ENCODE measurements at regions not wholly inside any gene's neighbourhood (a gene's known extent, or its start where the extent isn't known, plus 50 kb on each side); places are given as distances from the start of the nearest gene placed in this dataset.

DNA sequence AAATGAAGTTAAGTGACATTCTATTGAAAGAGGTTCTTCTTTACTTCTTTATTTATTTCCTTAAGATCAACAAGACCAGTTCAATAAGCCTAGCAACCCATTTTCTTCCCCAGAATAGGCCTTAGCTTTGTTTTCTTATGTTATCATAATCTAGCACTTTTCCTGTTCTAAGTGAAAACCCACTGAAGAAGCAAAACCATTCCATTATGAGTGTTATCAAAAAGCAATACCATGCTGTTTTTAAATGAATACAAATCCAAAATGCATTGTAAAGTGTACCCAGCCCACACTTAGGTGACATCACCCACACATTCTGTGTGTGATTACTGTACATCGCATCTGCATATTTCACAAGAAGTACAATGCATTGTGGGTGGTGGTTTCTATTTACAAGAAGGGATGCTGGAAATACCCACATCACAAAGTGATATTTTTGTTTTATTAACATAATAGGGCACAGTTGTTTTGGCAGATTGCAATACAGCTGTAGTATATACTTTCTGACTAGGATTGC lies 679.5 kb downstream of the KCNJ3 start:
- no peak for ATAC-seq
- Histone ChIP-seq H3K9me3 (no peaks in the 10 kb centered on the region), H3K4me1 (no peaks in the 10 kb centered on the region), H3K36me3 (no peaks in the 10 kb centered on the region), H3K27ac (no peak overlapping the region), H3K27me3 (no peaks in the 10 kb centered on the region), H3K4me3 (no peak overlapping the region)
- DNase-seq: no peak
- TF ChIP-seq, protein P1, sequence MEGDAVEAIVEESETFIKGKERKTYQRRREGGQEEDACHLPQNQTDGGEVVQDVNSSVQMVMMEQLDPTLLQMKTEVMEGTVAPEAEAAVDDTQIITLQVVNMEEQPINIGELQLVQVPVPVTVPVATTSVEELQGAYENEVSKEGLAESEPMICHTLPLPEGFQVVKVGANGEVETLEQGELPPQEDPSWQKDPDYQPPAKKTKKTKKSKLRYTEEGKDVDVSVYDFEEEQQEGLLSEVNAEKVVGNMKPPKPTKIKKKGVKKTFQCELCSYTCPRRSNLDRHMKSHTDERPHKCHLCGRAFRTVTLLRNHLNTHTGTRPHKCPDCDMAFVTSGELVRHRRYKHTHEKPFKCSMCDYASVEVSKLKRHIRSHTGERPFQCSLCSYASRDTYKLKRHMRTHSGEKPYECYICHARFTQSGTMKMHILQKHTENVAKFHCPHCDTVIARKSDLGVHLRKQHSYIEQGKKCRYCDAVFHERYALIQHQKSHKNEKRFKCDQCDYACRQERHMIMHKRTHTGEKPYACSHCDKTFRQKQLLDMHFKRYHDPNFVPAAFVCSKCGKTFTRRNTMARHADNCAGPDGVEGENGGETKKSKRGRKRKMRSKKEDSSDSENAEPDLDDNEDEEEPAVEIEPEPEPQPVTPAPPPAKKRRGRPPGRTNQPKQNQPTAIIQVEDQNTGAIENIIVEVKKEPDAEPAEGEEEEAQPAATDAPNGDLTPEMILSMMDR (IDR thresholded peaks at IDR 0.05 in 4 of 5, conservative IDR thresholded peaks at IDR 0.05 in 1 of 5): no peak
- TF ChIP-seq POLR2A (IDR thresholded peaks at IDR 0.05): no peak
- in situ Hi-C loops (cut with MboI; ENCODE audit: low sequenced_read_pairs in 4 of 4): loop anchor here in 1 of 4 donors (10.0 kb wide), 1 partner anchor 1817 kb away; no protein-coding TSS in a partner anchor
- intact Hi-C loops (cut with DNase I; ENCODE audit: low total_unique reads): loop anchor here (5.0 to 10.0 kb wide), 2 partner anchors 1207 to 1814 kb away; no protein-coding TSS in a partner anchor

DNA sequence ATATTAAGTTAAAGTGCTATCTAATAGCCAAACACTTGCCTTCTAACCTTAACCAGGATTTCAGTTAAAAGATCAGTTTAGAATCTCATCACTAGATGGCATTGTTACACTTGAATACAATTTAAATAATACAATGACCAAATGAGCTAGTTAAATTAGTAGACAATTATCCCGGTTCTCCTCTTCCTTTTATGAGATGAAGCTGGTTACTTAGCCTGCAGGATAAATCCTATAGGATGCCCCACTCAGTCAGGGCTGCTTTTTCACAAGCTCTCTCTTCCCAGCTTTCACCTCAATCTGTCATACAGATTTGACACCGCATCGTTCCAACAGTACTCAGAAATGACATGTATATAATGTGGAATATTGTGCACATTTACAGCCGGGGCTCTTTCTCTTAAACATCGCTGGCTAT lies 678.8 kb downstream of the KCNJ3 start:
- Histone ChIP-seq H3K9me3 (no peaks in the 10 kb centered on the region), H3K36me3 (no peaks in the 10 kb centered on the region), H3K27ac (no peak overlapping the region), H3K4me3 (no peak overlapping the region), H3K27me3 (no peaks in the 10 kb centered on the region), H3K4me1 (no peaks in the 10 kb centered on the region)
- intact Hi-C loops (cut with DNase I; ENCODE audit: low total_unique reads): loop anchor here (5.0 to 10.0 kb wide), 2 partner anchors 1208 to 1815 kb away; no protein-coding TSS in a partner anchor
- in situ Hi-C loops (cut with MboI; ENCODE audit: low sequenced_read_pairs in 4 of 4): loop anchor here in 1 of 4 donors (10.0 kb wide), 1 partner anchor 1818 kb away; no protein-coding TSS in a partner anchor
- DNase-seq (no peak), ATAC-seq (no peak)
- TF ChIP-seq, protein P1 (IDR thresholded peaks at IDR 0.05 in 4 of 5, conservative IDR thresholded peaks at IDR 0.05 in 1 of 5): no peak
- TF ChIP-seq POLR2A (IDR thresholded peaks at IDR 0.05): no peak

DNA sequence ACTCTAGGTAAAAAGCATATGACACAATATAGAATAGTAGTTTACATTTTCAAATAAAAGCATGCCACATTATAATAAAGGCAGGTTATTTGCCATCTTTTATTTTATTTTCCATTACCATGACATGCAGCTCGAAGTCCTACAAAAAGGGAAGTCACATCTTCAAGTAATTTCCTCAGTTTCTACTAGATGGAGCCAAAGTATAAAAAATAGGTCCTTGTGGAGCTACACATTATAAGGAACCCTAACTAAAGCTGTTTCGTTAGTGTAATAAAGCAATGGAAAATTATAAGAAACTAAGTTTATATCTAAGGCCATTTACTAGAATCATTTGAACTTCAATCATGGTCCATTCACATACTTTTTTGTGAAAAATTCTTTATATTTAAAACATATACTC lies 674.5 kb downstream of the KCNJ3 start:
- ATAC-seq (no peak), DNase-seq (no peak)
- Histone ChIP-seq H3K4me1 (no peaks in the 10 kb centered on the region), H3K36me3 (no peaks in the 10 kb centered on the region), H3K27me3 (no peaks in the 10 kb centered on the region), H3K4me3 (no peak overlapping the region), H3K27ac (no peak overlapping the region), H3K9me3 (no peaks in the 10 kb centered on the region)
- TF ChIP-seq, protein P1 (IDR thresholded peaks at IDR 0.05 in 4 of 5, conservative IDR thresholded peaks at IDR 0.05 in 1 of 5): no peak
- TF ChIP-seq POLR2A (IDR thresholded peaks at IDR 0.05): no peak
- in situ Hi-C loops (cut with MboI; ENCODE audit: low sequenced_read_pairs in 4 of 4) (loop anchor here in 1 of 4 donors (10.0 kb wide), 1 partner anchor 1822 kb away; no protein-coding TSS in a partner anchor), intact Hi-C loops (cut with DNase I; ENCODE audit: low total_unique reads) (loop anchor here (10.0 kb wide), 1 partner anchor 1212 kb away; no protein-coding TSS in a partner anchor)

DNA sequence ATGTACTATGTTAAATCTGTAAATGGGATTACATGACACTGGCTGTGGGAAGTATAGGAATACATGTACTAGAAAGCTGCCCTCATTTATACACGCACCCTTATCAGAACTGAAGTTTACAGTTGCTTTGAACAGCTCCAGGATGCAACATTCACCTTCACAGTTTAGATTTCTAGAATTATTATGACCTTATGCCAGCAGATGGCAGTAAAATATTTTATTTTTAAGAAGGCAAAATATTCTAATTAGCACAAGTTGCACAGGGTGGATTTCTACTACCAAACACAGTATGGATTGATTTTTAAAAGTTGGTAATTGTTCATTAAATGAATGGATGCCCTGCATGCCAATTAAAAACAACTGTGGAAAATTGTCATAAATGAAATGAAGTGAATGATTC lies 670.4 kb downstream of the KCNJ3 start:
- in situ Hi-C loops (cut with MboI; ENCODE audit: low sequenced_read_pairs in 4 of 4) (no loop called here), intact Hi-C loops (cut with DNase I; ENCODE audit: low total_unique reads) (no loop called here)

More for the DNA sequence above, 670.4 kb downstream of the KCNJ3 start:
- no peak overlapping the region for H3K27ac ChIP-seq
- ATAC-seq (no peak), DNase-seq (no peak)
- TF ChIP-seq, protein P1 (IDR thresholded peaks at IDR 0.05 in 4 of 5, conservative IDR thresholded peaks at IDR 0.05 in 1 of 5): no peak
- TF ChIP-seq POLR2A (IDR thresholded peaks at IDR 0.05): no peak
- H3K36me3 ChIP-seq: no peaks in the 10 kb centered on the region
- H3K4me1 ChIP-seq: no peaks in the 10 kb centered on the region
- no peak overlapping the region for H3K4me3 ChIP-seq
- no peaks in the 10 kb centered on the region for H3K9me3 ChIP-seq
- no peaks in the 10 kb centered on the region for H3K27me3 ChIP-seq
